Endothelial cell of umbilical vein (primary cell): ENCODE measurements at regions not wholly inside any gene's neighbourhood (a gene's known extent, or its start where the extent isn't known, plus 50 kb on each side); places are given as distances from the start of the nearest gene placed in this dataset.

Experiments
- BruUV-seq: library from RNA; stranded (reverse); fragments of 400-500 nt; replicated peaks from 2 replicates; lab custom pipeline; 2021; lab: Mats Ljungman, UMichigan
- CTCF ChIA-PET: fragments of 300-600, 350-600 bp; sonication (Branson Sonifier 250); formaldehyde crosslinking; loops from one replicate; lab custom pipeline; 2021; ENCODE audit warnings: antibody characterized with exemption, inconsistent platforms; lab: Charles Lee
- POLR2A ChIA-PET: fragments of 300-600, 350-600 bp; sonication (Branson Sonifier 250); formaldehyde crosslinking; loops from one replicate; lab custom pipeline; 2021; ENCODE audit warnings: antibody characterized with exemption, inconsistent platforms; lab: Charles Lee
- DNase-seq: peaks from one replicate; pipeline ENCODE4 v3.0.0-alpha.2; 2011; ENCODE audit warnings: low read depth, low spot score
- FAIRE-seq: peaks from 2 replicates; lab custom pipeline; 2011; peaks lifted over from hg19 to GRCh38; lab: Jason Lieb, UNC
- H2AFZ ChIP-seq: 2 replicates; pipeline ENCODE4 v1.6.0; 2012; ENCODE audit warnings: low read depth, low read length, control low read depth, inconsistent platforms
- H3K27ac ChIP-seq: 2 replicates; pipeline ENCODE4 v1.5.1; 2011; ENCODE audit warnings: low read depth, mild to moderate bottlenecking, control low read depth, low read length, moderate library complexity; ENCODE audit not compliant: insufficient read depth
- H3K27me3 ChIP-seq, 2 experiments: 2 replicates each; pipeline versions ENCODE4 v1.6.0 to v1.6.1; 2011; ENCODE audit warnings: low read length in 2 of 2, mixed read lengths in 1 of 2; ENCODE audit not compliant: control insufficient read depth in 2 of 2, insufficient read depth in 2 of 2
- H3K36me3 ChIP-seq, 2 experiments: 2 replicates in 1 of 2; 3 replicates in 1 of 2; pipeline ENCODE4 v1.5.1; 2011; ENCODE audit warnings: low read length in 2 of 2, mild to moderate bottlenecking in 1 of 2, moderate library complexity in 1 of 2; ENCODE audit not compliant: control insufficient read depth in 2 of 2, insufficient read depth in 2 of 2; ENCODE audit errors: extremely low read depth in 1 of 2
- H3K4me1 ChIP-seq: 3 replicates; pipeline ENCODE4 v1.5.1; 2011; ENCODE audit warnings: mild to moderate bottlenecking, low read length; ENCODE audit not compliant: control insufficient read depth, insufficient read depth; ENCODE audit errors: extremely low read depth
- H3K4me2 ChIP-seq: 2 replicates; pipeline ENCODE4 v1.6.1; 2011; ENCODE audit warnings: low read length, control low read depth, mixed read lengths; ENCODE audit not compliant: insufficient read depth
- H3K4me3 ChIP-seq, 3 experiments: fragments of 200-600 bp in 1 of 3; sonication (generic), shearing (Covaris generic) in 1 of 3; replicated peaks in 1 of 3; 2 replicates each; pipeline ENCODE4 v1.5.1; 2011 to 2016; ENCODE audit warnings: control low read depth in 3 of 3, low read length in 3 of 3, mild to moderate bottlenecking in 2 of 3, inconsistent platforms in 1 of 3, low read depth in 1 of 3, moderate library complexity in 1 of 3; ENCODE audit not compliant: insufficient read depth in 1 of 3
- H3K79me2 ChIP-seq: 2 replicates; pipeline ENCODE4 v1.6.0; 2012; ENCODE audit warnings: low read length, inconsistent platforms; ENCODE audit not compliant: control insufficient read depth, insufficient read depth
- H3K9ac ChIP-seq: replicated peaks from 2 replicates; pipeline ENCODE3; 2011; ENCODE audit warnings: low read length, control low read depth; ENCODE audit not compliant: insufficient read depth; ENCODE audit errors: extremely low read depth
- H3K9me1 ChIP-seq: replicated peaks from 3 replicates; pipeline ENCODE4 v1.6.0; 2011; ENCODE audit warnings: mild to moderate bottlenecking, low read length; ENCODE audit not compliant: control insufficient read depth, insufficient read depth; ENCODE audit errors: extremely low read depth
- H3K9me3 ChIP-seq: replicated peaks from 2 replicates; pipeline ENCODE4 v1.5.1; 2012; ENCODE audit warnings: low read length, inconsistent platforms; ENCODE audit not compliant: control insufficient read depth, insufficient read depth
- H4K20me1 ChIP-seq: replicated peaks from 2 replicates; pipeline ENCODE3; 2011; ENCODE audit warnings: mild to moderate bottlenecking, low read length; ENCODE audit not compliant: control insufficient read depth, insufficient read depth; ENCODE audit errors: extremely low read depth
- CTCF ChIP-seq, 2 donors: IDR thresholded peaks; 1 replicate in 1 of 2; 2 replicates in 1 of 2; pipeline ENCODE4 v1.5.1; 2011; ENCODE audit warnings: low read length in 2 of 2, mild to moderate bottlenecking in 2 of 2, moderate library complexity in 2 of 2, control low read depth in 1 of 2, inconsistent platforms in 1 of 2, low read depth in 1 of 2; ENCODE audit not compliant: insufficient read depth in 1 of 2; ENCODE audit errors: extremely low read depth in 1 of 2
- EZH2 ChIP-seq: IDR thresholded peaks from 2 replicates; pipeline ENCODE4 v1.6.1; 2012; ENCODE audit warnings: borderline replicate concordance, low read depth, mild to moderate bottlenecking, moderate library complexity, low read length, inconsistent platforms; ENCODE audit not compliant: severe bottlenecking
- FOS ChIP-seq: IDR thresholded peaks from 2 replicates; pipeline ENCODE4 v1.6.1; 2011; ENCODE audit warnings: mild to moderate bottlenecking, low read length, moderate library complexity, borderline replicate concordance; ENCODE audit not compliant: insufficient read depth
- GATA2 ChIP-seq: IDR thresholded peaks from 2 replicates; pipeline ENCODE4 v1.7.0; 2011; ENCODE audit warnings: low read depth, mild to moderate bottlenecking, moderate library complexity, mixed read lengths, low read length; ENCODE audit not compliant: insufficient read length, insufficient read depth
- JUN ChIP-seq: IDR thresholded peaks from 2 replicates; pipeline ENCODE4 v1.6.1; 2011; ENCODE audit warnings: borderline replicate concordance, low read depth; ENCODE audit not compliant: insufficient read length, insufficient read depth
- MYC ChIP-seq: IDR thresholded peaks from one replicate; pipeline ENCODE4 v1.6.1; 2011; ENCODE audit warnings: mild to moderate bottlenecking, low read depth, low read length
- POLR2A ChIP-seq: IDR thresholded peaks from 2 replicates; pipeline ENCODE4 v1.6.1; 2012; ENCODE audit warnings: low read depth, mild to moderate bottlenecking, control low read depth, low read length
- POLR2AphosphoS5 ChIP-seq: IDR thresholded peaks from 2 replicates; pipeline ENCODE4 v1.6.1; 2012; ENCODE audit warnings: low read depth, mild to moderate bottlenecking, control low read depth, low read length, moderate library complexity; ENCODE audit not compliant: insufficient read depth
- dilution Hi-C: fragments of 300-500 bp; cut with MboI; formaldehyde crosslinking; loops from one replicate; pipeline ENCODE4 v1.15.0; 2019; ENCODE audit warnings: low sequenced_read_pairs; ENCODE audit not compliant: extremely low pct_ligation_motif_present
- intact Hi-C: fragments of 100-400 bp; cut with micrococcal nuclease; formaldehyde crosslinking; loops from one replicate; pipeline ENCODE4 v1.10.0; 2022
- TF ChIP-seq, protein P1 (sequence below): IDR thresholded peaks from 2 replicates; pipeline ENCODE4 v1.6.1; 2011; ENCODE audit not compliant: insufficient read depth, insufficient read length

GRCh38 chr16:73161977-73162376 lies 114.0 kb upstream of the ZFHX3 start:
- FAIRE-seq: no peak
- intact Hi-C loops (no loop called here), dilution Hi-C loops (no loop called here)
- Histone ChIP-seq H3K9ac (no peak overlapping the region), H3K4me3 (no peak overlapping the region), H3K27ac (no peak overlapping the region), H3K9me1 (no peaks in the 10 kb centered on the region), H4K20me1 (no peaks in the 10 kb centered on the region), H3K4me1 (peaks cover 3% of the 10 kb centered on the region), H3K27me3 (peaks cover 0 to 2% of the 10 kb centered on the region in 2 experiments), H3K4me2 (no peak overlapping the region), H3K79me2 (no peaks in the 10 kb centered on the region), H3K9me3 (no peaks in the 10 kb centered on the region), H2AFZ (no peak overlapping the region), H3K36me3 (no peaks in the 10 kb centered on the region)
- no peak for DNase-seq
- CTCF ChIA-PET: interaction anchor here (1.4 to 2.2 kb wide), 2 partner anchors 11 to 14 kb away, joined by 3 to 18 read pairs; no protein-coding TSS in a partner anchor
- BruUV-seq: no TSS peak
- POLR2A ChIA-PET: no interaction called here
- no peak for TF ChIP-seq POLR2A
- no peak for TF ChIP-seq POLR2AphosphoS5

DNA sequence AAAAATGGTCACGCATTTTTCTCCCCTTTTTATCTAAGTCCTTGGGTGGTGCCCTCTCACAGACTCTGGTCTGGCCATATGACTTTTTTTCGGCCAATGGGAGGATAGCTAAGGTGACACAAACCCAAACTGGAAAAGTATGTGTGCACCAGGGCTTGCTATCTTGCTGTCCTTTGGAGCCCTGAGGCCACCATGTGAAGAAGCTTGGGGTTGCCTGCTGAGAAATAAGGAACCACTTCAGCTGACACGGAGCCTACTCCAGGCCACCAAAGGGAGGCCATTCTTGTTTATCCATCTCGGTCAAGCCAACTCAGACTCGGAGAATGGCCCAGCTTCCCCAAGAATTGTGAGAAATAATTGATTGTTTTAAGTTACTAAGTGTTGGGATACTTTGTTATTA lies 111.4 kb upstream of the ZFHX3 start:
- H3K4me2 ChIP-seq: no peak overlapping the region
- no peaks in the 10 kb centered on the region for H3K9me1 ChIP-seq
- no peaks in the 10 kb centered on the region for H3K36me3 ChIP-seq
- ChIA-PET CTCF (interaction anchor here (1.9 kb wide), 1 partner anchor 18 kb away, joined by 6 read pairs; no protein-coding TSS in a partner anchor), POLR2A (no interaction called here)
- no peak overlapping the region for H3K9ac ChIP-seq
- no peak overlapping the region for H3K27ac ChIP-seq
- H3K79me2 ChIP-seq: no peaks in the 10 kb centered on the region
- intact Hi-C loops (no loop called here), dilution Hi-C loops (no loop called here)
- no peaks in the 10 kb centered on the region for H4K20me1 ChIP-seq
- H3K4me3 ChIP-seq: no peak overlapping the region
- DNase-seq (no peak), FAIRE-seq (no peak)
- peaks cover 0 to 2% of the 10 kb centered on the region in 2 experiments for H3K27me3 ChIP-seq
- H3K9me3 ChIP-seq: no peaks in the 10 kb centered on the region
- no peak overlapping the region for H2AFZ ChIP-seq
- peaks cover 5% of the 10 kb centered on the region for H3K4me1 ChIP-seq
- BruUV-seq: no TSS peak
- TF ChIP-seq POLR2AphosphoS5 (no peak), CTCF (IDR thresholded peaks at IDR 0.05; ENCODE audit: extremely low read depth in 1 of 2, insufficient read depth in 1 of 2, low read depth in 1 of 2, low read length in 2 of 2) (no peak), POLR2A (no peak), MYC (no peak), EZH2 (no peak), GATA2 (no peak), JUN (no peak), FOS (no peak)
- TF ChIP-seq, protein P1, sequence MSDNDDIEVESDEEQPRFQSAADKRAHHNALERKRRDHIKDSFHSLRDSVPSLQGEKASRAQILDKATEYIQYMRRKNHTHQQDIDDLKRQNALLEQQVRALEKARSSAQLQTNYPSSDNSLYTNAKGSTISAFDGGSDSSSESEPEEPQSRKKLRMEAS: no peak
